Psoas muscle (tissue), 7 donors: ENCODE measurements at regions not wholly inside any gene's neighbourhood (a gene's known extent, or its start where the extent isn't known, plus 50 kb on each side); places are given as distances from the start of the nearest gene placed in this dataset.
A peak's percentile ranks its signal among the peaks of the same experiment; 100 is the strongest.

ENCODE experiments used
- ATAC-seq, 4 donors: fragments of 200-7000 bp; cut with Tn5 transposase; one replicate each; pipeline ENCODE4 v1.9.1; 2020; ENCODE audit warnings: moderate library complexity in 3 of 4, mild to moderate bottlenecking in 2 of 4
- DNase-seq, 2 donors: peaks; one replicate each; pipeline ENCODE4 v3.0.0-alpha.2; 2020
- H3K27ac ChIP-seq: fragments of 200-600 bp; one replicate; pipeline ENCODE4 v1.8.0; 2022
- H3K27me3 ChIP-seq, 3 donors: fragments of 200-600 bp in 1 of 3; one replicate each; pipeline versions ENCODE4 v1.6.1 to v1.8.0; 2013 to 2022; ENCODE audit warnings: low read length in 2 of 3, mild to moderate bottlenecking in 2 of 3, moderate library complexity in 1 of 3; ENCODE audit not compliant: insufficient read depth in 3 of 3
- H3K36me3 ChIP-seq, 2 donors: fragments of 200-600 bp in 1 of 2; one replicate each; pipeline versions ENCODE4 v1.6.1 to v1.8.0; 2013 to 2022; ENCODE audit warnings: low read depth in 1 of 2, mild to moderate bottlenecking in 1 of 2, moderate library complexity in 1 of 2; ENCODE audit not compliant: insufficient read depth in 1 of 2
- H3K4me1 ChIP-seq: fragments of 200-600 bp; one replicate; pipeline ENCODE4 v1.8.0; 2022
- H3K4me3 ChIP-seq: fragments of 200-600 bp; one replicate; pipeline ENCODE4 v1.8.0; 2022; ENCODE audit warnings: mild to moderate bottlenecking
- H3K9me3 ChIP-seq: fragments of 200-600 bp; one replicate; pipeline ENCODE4 v1.8.0; 2022
- WGBS, 3 donors: extraction: QIAGEN DNeasy Blood & Tissue Kit; methylation state at CpG; one replicate each; pipeline versions ENCODE4 v1.1.6 to v1.1.7; 2013; 5-methylcytosine and 5-hydroxymethylcytosine counted together
- intact Hi-C, 2 donors: fragments of 100-400 bp; cut with DNase I; formaldehyde crosslinking; loops; one replicate each; pipeline versions ENCODE4 v1.11.0 to v1.14.2; 2022
- TF ChIP-seq, protein P1 (sequence below): fragments of 200-600 bp; IDR thresholded peaks from one replicate; pipeline ENCODE4 v1.8.0; 2022; ENCODE audit warnings: antibody characterized with exemption
- donor health status: healthy with polysubstance abuse.
- donor health status: DM: no; HTN: no; CAD: no; lungs with moderate emphysema.
- donor health status: Bipolar disorder and iron deficiency.
- donor health status: healthy.
- donor health status: DM: yes; HTN: yes; CAD: no.
- donor health status: DM: no; HTN: no; CAD: no.
- donor health status: DM: yes; HTN: yes; CAD: no.

DNA sequence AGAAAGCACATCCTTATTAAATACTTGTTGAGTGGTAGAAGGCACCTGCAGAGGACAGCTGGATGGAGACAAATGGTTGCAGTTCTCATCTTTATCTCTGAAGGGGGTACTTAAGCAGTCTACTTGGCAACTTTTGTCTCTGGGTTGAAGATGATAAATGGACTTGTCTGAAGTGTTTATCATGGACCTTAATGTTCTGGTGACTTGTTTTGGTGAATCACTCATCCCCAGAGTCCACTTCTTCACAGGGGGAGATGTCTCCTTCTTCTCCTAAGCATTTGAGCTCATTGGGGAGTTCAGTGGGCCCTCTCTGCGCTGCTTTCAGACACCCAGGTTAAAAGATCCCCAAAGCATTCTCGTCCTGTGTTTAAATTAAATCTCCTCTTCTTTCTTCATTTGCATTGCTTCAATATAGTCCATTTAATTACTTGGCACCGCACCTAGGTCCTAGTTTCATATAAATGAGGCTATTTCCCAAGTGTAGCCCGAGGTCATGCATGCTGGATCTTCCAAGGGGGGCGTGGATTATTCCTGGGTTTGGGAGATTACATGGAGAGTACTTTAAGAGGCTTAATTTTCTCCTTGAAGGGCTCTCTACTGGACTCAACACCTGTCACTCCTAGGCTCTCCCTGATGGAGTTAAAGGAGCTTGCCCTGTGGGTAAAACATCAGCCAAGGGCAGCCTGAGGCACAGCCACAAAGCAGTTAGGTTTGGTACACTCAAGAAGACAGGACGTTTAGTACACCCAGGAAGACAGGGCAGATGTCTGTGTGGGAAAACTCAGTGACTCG, 239.3 kb upstream of the C2CD4B start:
- ATAC-seq (peak in 1 of 4 donors; percentile 9), DNase-seq (no peak)
- Histone ChIP-seq H3K4me3 (no peak overlapping the region), H3K9me3 (no peaks in the 10 kb centered on the region), H3K27ac (peak overlapping the region; percentile 19), H3K27me3 (no peaks in the 10 kb centered on the region), H3K4me1 (peaks cover 41% of the 10 kb centered on the region), H3K36me3 (no peaks in the 10 kb centered on the region)
- TF ChIP-seq, protein P1, sequence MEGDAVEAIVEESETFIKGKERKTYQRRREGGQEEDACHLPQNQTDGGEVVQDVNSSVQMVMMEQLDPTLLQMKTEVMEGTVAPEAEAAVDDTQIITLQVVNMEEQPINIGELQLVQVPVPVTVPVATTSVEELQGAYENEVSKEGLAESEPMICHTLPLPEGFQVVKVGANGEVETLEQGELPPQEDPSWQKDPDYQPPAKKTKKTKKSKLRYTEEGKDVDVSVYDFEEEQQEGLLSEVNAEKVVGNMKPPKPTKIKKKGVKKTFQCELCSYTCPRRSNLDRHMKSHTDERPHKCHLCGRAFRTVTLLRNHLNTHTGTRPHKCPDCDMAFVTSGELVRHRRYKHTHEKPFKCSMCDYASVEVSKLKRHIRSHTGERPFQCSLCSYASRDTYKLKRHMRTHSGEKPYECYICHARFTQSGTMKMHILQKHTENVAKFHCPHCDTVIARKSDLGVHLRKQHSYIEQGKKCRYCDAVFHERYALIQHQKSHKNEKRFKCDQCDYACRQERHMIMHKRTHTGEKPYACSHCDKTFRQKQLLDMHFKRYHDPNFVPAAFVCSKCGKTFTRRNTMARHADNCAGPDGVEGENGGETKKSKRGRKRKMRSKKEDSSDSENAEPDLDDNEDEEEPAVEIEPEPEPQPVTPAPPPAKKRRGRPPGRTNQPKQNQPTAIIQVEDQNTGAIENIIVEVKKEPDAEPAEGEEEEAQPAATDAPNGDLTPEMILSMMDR, result no peak
- intact Hi-C loops, result loop anchor here in 1 of 2 donors (5.0 kb wide), 1 partner anchor 38 kb away; no protein-coding TSS in a partner anchor
- 58 to 81% (median 61%) methylated on average over 7 of the region's 7 CpGs for whole genome bisulfite sequencing, 3 donors

DNA sequence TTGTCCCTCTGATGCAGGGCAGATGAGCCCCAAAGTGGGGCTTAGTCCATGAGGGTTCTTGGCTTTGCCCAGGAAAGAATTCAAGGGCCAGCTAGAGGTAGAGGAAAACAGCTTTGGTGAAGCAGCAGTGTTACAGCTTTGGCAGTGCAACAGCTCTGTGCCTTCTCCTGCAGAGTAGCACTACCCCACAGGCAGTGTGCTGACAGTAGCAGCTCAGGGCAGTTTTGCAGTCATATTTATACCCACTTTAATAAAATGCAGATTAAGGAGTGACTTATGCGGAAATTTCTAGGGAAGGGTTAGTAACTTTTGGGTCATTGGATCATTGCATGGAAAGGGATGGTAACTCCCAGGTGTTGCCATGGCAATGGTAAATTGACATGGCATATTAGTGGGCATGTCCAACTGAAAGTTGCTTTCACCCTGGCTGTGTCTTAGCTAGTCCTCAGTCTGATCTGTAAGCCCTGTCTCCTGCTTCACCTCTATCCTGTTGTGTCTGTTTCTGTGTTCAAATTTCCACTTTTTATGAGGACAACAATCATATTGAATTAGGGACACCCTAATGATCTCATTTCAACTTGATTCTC, 241.3 kb upstream of the C2CD4B start:
- no peak overlapping the region for H3K4me3 ChIP-seq
- intact Hi-C loops, result no loop called here
- peaks cover 30% of the 10 kb centered on the region for H3K4me1 ChIP-seq
- peak overlapping the region; percentile 34 for H3K27ac ChIP-seq
- ATAC-seq (no peak), DNase-seq (no peak)
- 93 to 100% (median 97%) methylated on average over 1 of the region's 1 CpG for WGBS, 3 donors
- no peaks in the 10 kb centered on the region for H3K36me3 ChIP-seq
- TF ChIP-seq, protein P1, result no peak
- no peaks in the 10 kb centered on the region for H3K9me3 ChIP-seq
- no peaks in the 10 kb centered on the region for H3K27me3 ChIP-seq

DNA sequence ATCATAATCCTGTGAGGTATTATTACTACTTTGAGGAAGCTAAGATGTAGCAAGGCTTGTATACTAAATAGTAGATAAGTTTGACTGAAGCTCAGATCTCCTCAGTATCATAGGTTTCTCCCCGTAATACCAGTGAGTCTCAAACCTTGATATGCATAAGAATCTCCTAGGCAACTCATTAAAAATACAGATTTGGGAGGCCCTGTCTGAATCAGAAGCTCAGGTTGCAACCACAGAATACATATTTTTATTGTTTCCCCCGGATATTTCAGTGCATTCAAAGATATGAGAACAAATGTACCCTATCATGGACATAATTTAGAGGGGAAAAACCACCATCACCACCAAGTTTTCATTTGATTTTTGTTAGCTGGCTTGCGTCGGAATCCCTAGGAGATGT, 242.1 kb upstream of the C2CD4B start:
- Histone ChIP-seq H3K27me3 (no peaks in the 10 kb centered on the region), H3K9me3 (no peaks in the 10 kb centered on the region), H3K27ac (no peak overlapping the region), H3K4me1 (peaks cover 26% of the 10 kb centered on the region), H3K36me3 (no peaks in the 10 kb centered on the region), H3K4me3 (no peak overlapping the region)
- intact Hi-C loops, result no loop called here
- no peak for ATAC-seq
- no peak for DNase-seq
- WGBS, 3 donors, result 85 to 91% (median 85%) methylated on average over 4 of the region's 4 CpGs
- TF ChIP-seq, protein P1, result no peak

DNA sequence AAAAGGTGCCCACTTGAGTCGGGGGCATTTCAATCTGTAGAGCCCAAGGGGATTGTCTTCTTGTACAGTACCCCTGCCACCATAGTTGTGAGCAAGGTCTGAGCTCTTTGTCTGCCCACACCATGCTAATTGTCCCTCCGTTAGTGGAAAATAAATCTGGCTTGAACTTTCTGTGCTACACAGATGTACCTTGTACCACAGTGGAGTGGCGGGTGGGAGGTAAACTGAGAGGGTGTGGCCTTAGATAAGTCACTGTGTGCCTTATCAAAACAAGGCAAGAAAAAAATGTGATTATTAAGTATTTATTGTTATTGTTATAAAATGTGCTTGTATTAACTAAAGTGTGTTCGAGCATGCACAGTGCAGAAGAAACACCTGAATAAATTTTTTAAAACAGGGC, 242.9 kb upstream of the C2CD4B start:
- ATAC-seq, result no peak
- no peak overlapping the region for H3K4me3 ChIP-seq
- no peaks in the 10 kb centered on the region for H3K27me3 ChIP-seq
- WGBS, 3 donors, result 91 to 98% (median 92%) methylated on average over 4 of the region's 4 CpGs
- TF ChIP-seq, protein P1, result no peak
- peaks cover 24% of the 10 kb centered on the region for H3K4me1 ChIP-seq
- H3K27ac ChIP-seq, result no peak overlapping the region
- no peaks in the 10 kb centered on the region for H3K36me3 ChIP-seq
- no peaks in the 10 kb centered on the region for H3K9me3 ChIP-seq
- DNase-seq, result no peak
- intact Hi-C loops, result no loop called here
